ENCODE measurements at regions not wholly inside any gene's neighbourhood (a gene's known extent, or its start where the extent isn't known, plus 50 kb on each side); places are given as distances from the start of the nearest gene placed in this dataset.

DNA sequence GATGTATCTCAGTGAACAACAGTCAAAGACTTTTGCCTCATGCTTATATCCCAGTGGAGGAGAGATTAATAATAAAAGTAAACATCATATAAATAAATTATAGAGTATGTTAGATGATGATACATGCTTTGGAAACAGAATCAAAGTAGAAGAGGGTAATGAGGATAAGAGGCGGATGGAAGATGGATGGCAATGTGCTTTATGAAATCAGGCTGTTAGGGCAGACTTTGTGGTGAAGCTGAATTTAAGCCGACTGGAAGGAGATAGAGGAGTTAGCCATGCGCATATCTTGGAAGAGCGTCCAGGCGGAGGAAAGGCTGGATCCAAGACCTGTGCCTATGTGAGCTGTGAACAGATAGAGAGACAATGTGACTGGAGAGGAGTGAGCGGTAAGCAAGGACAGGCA lies 74.9 kb upstream of the GUCY1A1 start:
- ATAC-seq (no peak), DNase-seq (ENCODE audit: extremely low read depth in 1 of 4, low spot score in 3 of 4) (no peak), FAIRE-seq (no peak)
- no peaks in the 10 kb centered on the region for H3K36me3 ChIP-seq (ENCODE audit: control insufficient read depth, insufficient read depth, low read length)
- no peak overlapping the region for H3K27ac ChIP-seq (ENCODE audit: extremely low read depth, low read depth, low read length)
- H3K9me1 ChIP-seq (ENCODE audit: control insufficient read depth, insufficient read depth, low read length): no peaks in the 10 kb centered on the region
- H4K20me1 ChIP-seq (replicated peaks; ENCODE audit: control insufficient read depth, insufficient read depth, low read length): no peaks in the 10 kb centered on the region
- BruUV-seq (replicated peaks): no TSS peak
- no peaks in the 10 kb centered on the region for H3K27me3 ChIP-seq (ENCODE audit: control insufficient read depth in 2 of 2, insufficient read depth in 2 of 2, low read length in 2 of 2)
- 0 out of 2 replicates have a peak, but pooled peaks cover 2% of the 10 kb centered on the region for H3K9me3 ChIP-seq (replicated peaks; ENCODE audit: control insufficient read depth, insufficient read depth, low read depth, low read length)
- H3K9ac ChIP-seq (ENCODE audit: insufficient read depth in 1 of 2, low read depth in 2 of 2, low read length in 2 of 2): no peak overlapping the region
- WGBS (ENCODE audit: insufficient coverage, low coverage, missing lambda C conversion rate): 0% methylated on average over 6 of the region's 6 CpGs
- in situ Hi-C loops (cut with MboI): no loop called here
- H3K79me2 ChIP-seq (ENCODE audit: control insufficient read depth, insufficient read depth, low read length): no peaks in the 10 kb centered on the region
- POLR2A ChIA-PET: no interaction called here
- CTCF ChIA-PET (ENCODE audit: low intra/inter-chr PET ratio): no interaction called here
- no peak overlapping the region for H3K4me2 ChIP-seq (ENCODE audit: insufficient read depth, low read length)
- H2AFZ ChIP-seq (ENCODE audit: low read depth, low read length): no peak overlapping the region
- intact Hi-C loops (cut with micrococcal nuclease): no loop called here
- H3K4me1 ChIP-seq (replicated peaks in 1 of 2; ENCODE audit: control insufficient read depth in 2 of 2, insufficient read depth in 2 of 2, low read length in 2 of 2): no peaks in the 10 kb centered on the region
- no peak overlapping the region for H3K4me3 ChIP-seq
- TF ChIP-seq FOXP1 (CRISPR knock-in tag; IDR thresholded peaks at IDR 0.05) (no peak), THRAP3 (IDR thresholded peaks at IDR 0.05; ENCODE audit: borderline replicate concordance) (no peak), NUFIP1 (IDR thresholded peaks at IDR 0.05; ENCODE audit: partially characterized antibody) (no peak), ETV1 (tag; conservative IDR thresholded peaks at IDR 0.05; ENCODE audit: low read depth) (no peak), HNRNPUL1 (IDR thresholded peaks at IDR 0.05; ENCODE audit: low read length) (no peak), MEIS2 (IDR thresholded peaks at IDR 0.05; ENCODE audit: partially characterized antibody) (no peak), EGR1 (conservative IDR thresholded peaks at IDR 0.05) (no peak), CUX1 (CRISPR knock-in tag; IDR thresholded peaks at IDR 0.05) (no peak), CBX2 (IDR thresholded peaks at IDR 0.05; ENCODE audit: insufficient read depth, low read length, poor library complexity, severe bottlenecking) (no peak), HDAC8 (tag; IDR thresholded peaks at IDR 0.05) (no peak)

Data from K562 (cell line).